Naive B cell (primary cell): ENCODE measurements at regions not wholly inside any gene's neighbourhood (a gene's known extent, or its start where the extent isn't known, plus 50 kb on each side); places are given as distances from the start of the nearest gene placed in this dataset.
"Not testable (repeated sequence)": the region's sequence is repeated elsewhere in the genome, so short reads cannot be mapped to it uniquely, and the experiment has no call there.

Source experiments
- ATAC-seq, 2 donors: fragments of 150-1000 bp; cut with Tn5 transposase; 2 replicates each; pipeline ENCODE4 v1.10.0; 2021; ENCODE audit warnings: low read depth in 2 of 2, mild to moderate bottlenecking in 2 of 2, moderate library complexity in 2 of 2
- DNase-seq: peaks from one replicate; pipeline ENCODE4 v3.0.0; 2022
- H3K27ac Mint-ChIP-seq, 6 donors: one replicate each; pipeline ENCODE4 v1.8.0; 2020 to 2022; ENCODE audit warnings: mild to moderate bottlenecking in 6 of 6, mixed read lengths in 6 of 6, moderate library complexity in 5 of 6, inconsistent platforms in 2 of 6
- H3K27me3 Mint-ChIP-seq, 3 donors: one replicate each; pipeline ENCODE4 v1.8.0; 2021 to 2022; ENCODE audit warnings: mixed read lengths in 3 of 3, mild to moderate bottlenecking in 1 of 3
- H3K36me3 Mint-ChIP-seq, 2 donors: one replicate each; pipeline ENCODE4 v1.8.0; 2020 to 2022; ENCODE audit warnings: mixed read lengths in 2 of 2, inconsistent platforms in 1 of 2, mild to moderate bottlenecking in 1 of 2
- H3K4me1 Mint-ChIP-seq, 3 donors: one replicate each; pipeline ENCODE4 v1.8.0; 2020 to 2022; ENCODE audit warnings: mixed read lengths in 3 of 3, inconsistent platforms in 1 of 3, mild to moderate bottlenecking in 1 of 3, moderate library complexity in 1 of 3
- H3K4me3 Mint-ChIP-seq, 8 donors: one replicate each; pipeline ENCODE4 v1.8.0; 2020 to 2022; ENCODE audit warnings: mild to moderate bottlenecking in 8 of 8, mixed read lengths in 8 of 8, moderate library complexity in 8 of 8, inconsistent platforms in 2 of 8
- H3K9me3 Mint-ChIP-seq, 7 donors: one replicate each; pipeline ENCODE4 v1.8.0; 2020 to 2022; ENCODE audit warnings: mixed read lengths in 7 of 7, mild to moderate bottlenecking in 5 of 7, inconsistent platforms in 2 of 7, moderate library complexity in 1 of 7

- DNase-seq, H3K9me3 Mint-ChIP-seq, H3K27me3 Mint-ChIP-seq, ATAC-seq, H3K36me3 Mint-ChIP-seq, H3K4me3 Mint-ChIP-seq, H3K4me1 Mint-ChIP-seq, H3K27ac Mint-ChIP-seq: not testable (repeated sequence)
Observed at GRCh38 chr1:223899775-223900174, 54.0 kb upstream of the TP53BP2 start.

- not testable (repeated sequence) for H3K27me3 Mint-ChIP-seq, DNase-seq, H3K4me1 Mint-ChIP-seq, H3K4me3 Mint-ChIP-seq, H3K27ac Mint-ChIP-seq, H3K36me3 Mint-ChIP-seq, ATAC-seq, H3K9me3 Mint-ChIP-seq
Observed at GRCh38 chr1:223897097-223897496, 51.4 kb upstream of the TP53BP2 start.

- H3K27me3 Mint-ChIP-seq, H3K4me3 Mint-ChIP-seq, H3K9me3 Mint-ChIP-seq, DNase-seq, ATAC-seq, H3K36me3 Mint-ChIP-seq, H3K4me1 Mint-ChIP-seq, H3K27ac Mint-ChIP-seq: not testable (repeated sequence)
Observed at GRCh38 chr1:223895950-223896349, 50.2 kb upstream of the TP53BP2 start.
